PC-3 (cell line): ENCODE measurements at regions not wholly inside any gene's neighbourhood (a gene's known extent, or its start where the extent isn't known, plus 50 kb on each side); places are given as distances from the start of the nearest gene placed in this dataset.

Source experiments
- EZH2 ChIP-seq: fragments of 300-600 bp; sonication (generic); IDR thresholded peaks from one replicate; pipeline ENCODE4 v1.6.1; 2017; ENCODE audit warnings: antibody characterized with exemption, mild to moderate bottlenecking, low read length; ENCODE audit not compliant: unreplicated experiment
- EZH2phosphoT487 ChIP-seq: fragments of 300-600 bp; sonication (generic); IDR thresholded peaks from 2 replicates; pipeline ENCODE4 v1.6.1; 2018; ENCODE audit warnings: mild to moderate bottlenecking, antibody characterized with exemption, low read length, borderline replicate concordance
- TF ChIP-seq, protein P1 (sequence below): fragments of 300-600 bp; sonication (generic); conservative IDR thresholded peaks from 2 replicates; pipeline ENCODE4 v1.5.1; 2017; ENCODE audit warnings: antibody characterized with exemption, low read depth, mild to moderate bottlenecking, low read length

DNA sequence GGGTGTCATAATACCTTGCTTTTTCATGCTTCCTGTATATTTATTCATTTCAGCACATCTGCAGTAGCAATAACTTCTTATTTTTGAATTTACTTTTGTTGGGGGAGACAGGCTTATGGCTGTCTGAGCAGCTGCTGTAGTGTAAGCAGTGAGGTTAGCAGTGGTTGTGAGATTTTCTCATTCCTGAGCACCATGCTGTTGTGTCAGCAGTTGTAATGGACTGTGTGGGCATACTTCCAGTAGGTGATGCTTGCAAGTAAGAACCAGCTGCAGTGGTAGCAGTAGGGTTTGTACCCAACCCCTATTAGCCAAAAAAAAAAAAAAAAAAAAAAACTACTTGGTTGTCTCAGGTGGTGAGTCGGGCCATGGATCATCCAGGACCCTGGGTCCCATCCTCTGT lies 311.6 kb downstream of the NUF2 start:
- TF ChIP-seq, protein P1, sequence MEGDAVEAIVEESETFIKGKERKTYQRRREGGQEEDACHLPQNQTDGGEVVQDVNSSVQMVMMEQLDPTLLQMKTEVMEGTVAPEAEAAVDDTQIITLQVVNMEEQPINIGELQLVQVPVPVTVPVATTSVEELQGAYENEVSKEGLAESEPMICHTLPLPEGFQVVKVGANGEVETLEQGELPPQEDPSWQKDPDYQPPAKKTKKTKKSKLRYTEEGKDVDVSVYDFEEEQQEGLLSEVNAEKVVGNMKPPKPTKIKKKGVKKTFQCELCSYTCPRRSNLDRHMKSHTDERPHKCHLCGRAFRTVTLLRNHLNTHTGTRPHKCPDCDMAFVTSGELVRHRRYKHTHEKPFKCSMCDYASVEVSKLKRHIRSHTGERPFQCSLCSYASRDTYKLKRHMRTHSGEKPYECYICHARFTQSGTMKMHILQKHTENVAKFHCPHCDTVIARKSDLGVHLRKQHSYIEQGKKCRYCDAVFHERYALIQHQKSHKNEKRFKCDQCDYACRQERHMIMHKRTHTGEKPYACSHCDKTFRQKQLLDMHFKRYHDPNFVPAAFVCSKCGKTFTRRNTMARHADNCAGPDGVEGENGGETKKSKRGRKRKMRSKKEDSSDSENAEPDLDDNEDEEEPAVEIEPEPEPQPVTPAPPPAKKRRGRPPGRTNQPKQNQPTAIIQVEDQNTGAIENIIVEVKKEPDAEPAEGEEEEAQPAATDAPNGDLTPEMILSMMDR, result no peak
- TF ChIP-seq EZH2, result no peak
- TF ChIP-seq EZH2phosphoT487, result no peak
